Endothelial cell of umbilical vein (primary cell): ENCODE measurements at regions not wholly inside any gene's neighbourhood (a gene's known extent, or its start where the extent isn't known, plus 50 kb on each side); places are given as distances from the start of the nearest gene placed in this dataset.

Source experiments
- BruUV-seq: library from RNA; stranded (reverse); fragments of 400-500 nt; replicated peaks from 2 replicates; lab custom pipeline; 2021; lab: Mats Ljungman, UMichigan
- CTCF ChIA-PET: fragments of 300-600, 350-600 bp; sonication (Branson Sonifier 250); formaldehyde crosslinking; loops from one replicate; lab custom pipeline; 2021; ENCODE audit warnings: antibody characterized with exemption, inconsistent platforms; lab: Charles Lee
- POLR2A ChIA-PET: fragments of 300-600, 350-600 bp; sonication (Branson Sonifier 250); formaldehyde crosslinking; loops from one replicate; lab custom pipeline; 2021; ENCODE audit warnings: antibody characterized with exemption, inconsistent platforms; lab: Charles Lee
- DNase-seq: peaks from one replicate; pipeline ENCODE4 v3.0.0-alpha.2; 2011; ENCODE audit warnings: low read depth, low spot score
- FAIRE-seq: peaks from 2 replicates; lab custom pipeline; 2011; peaks lifted over from hg19 to GRCh38; lab: Jason Lieb, UNC
- H2AFZ ChIP-seq: 2 replicates; pipeline ENCODE4 v1.6.0; 2012; ENCODE audit warnings: low read depth, low read length, control low read depth, inconsistent platforms
- H3K27ac ChIP-seq: 2 replicates; pipeline ENCODE4 v1.5.1; 2011; ENCODE audit warnings: low read depth, mild to moderate bottlenecking, control low read depth, low read length, moderate library complexity; ENCODE audit not compliant: insufficient read depth
- H3K27me3 ChIP-seq, 2 experiments: 2 replicates each; pipeline versions ENCODE4 v1.6.0 to v1.6.1; 2011; ENCODE audit warnings: low read length in 2 of 2, mixed read lengths in 1 of 2; ENCODE audit not compliant: control insufficient read depth in 2 of 2, insufficient read depth in 2 of 2
- H3K36me3 ChIP-seq, 2 experiments: 2 replicates in 1 of 2; 3 replicates in 1 of 2; pipeline ENCODE4 v1.5.1; 2011; ENCODE audit warnings: low read length in 2 of 2, mild to moderate bottlenecking in 1 of 2, moderate library complexity in 1 of 2; ENCODE audit not compliant: control insufficient read depth in 2 of 2, insufficient read depth in 2 of 2; ENCODE audit errors: extremely low read depth in 1 of 2
- H3K4me1 ChIP-seq: 3 replicates; pipeline ENCODE4 v1.5.1; 2011; ENCODE audit warnings: mild to moderate bottlenecking, low read length; ENCODE audit not compliant: control insufficient read depth, insufficient read depth; ENCODE audit errors: extremely low read depth
- H3K4me2 ChIP-seq: 2 replicates; pipeline ENCODE4 v1.6.1; 2011; ENCODE audit warnings: low read length, control low read depth, mixed read lengths; ENCODE audit not compliant: insufficient read depth
- H3K4me3 ChIP-seq, 3 experiments: fragments of 200-600 bp in 1 of 3; sonication (generic), shearing (Covaris generic) in 1 of 3; replicated peaks in 1 of 3; 2 replicates each; pipeline ENCODE4 v1.5.1; 2011 to 2016; ENCODE audit warnings: control low read depth in 3 of 3, low read length in 3 of 3, mild to moderate bottlenecking in 2 of 3, inconsistent platforms in 1 of 3, low read depth in 1 of 3, moderate library complexity in 1 of 3; ENCODE audit not compliant: insufficient read depth in 1 of 3
- H3K79me2 ChIP-seq: 2 replicates; pipeline ENCODE4 v1.6.0; 2012; ENCODE audit warnings: low read length, inconsistent platforms; ENCODE audit not compliant: control insufficient read depth, insufficient read depth
- H3K9ac ChIP-seq: replicated peaks from 2 replicates; pipeline ENCODE3; 2011; ENCODE audit warnings: low read length, control low read depth; ENCODE audit not compliant: insufficient read depth; ENCODE audit errors: extremely low read depth
- H3K9me1 ChIP-seq: replicated peaks from 3 replicates; pipeline ENCODE4 v1.6.0; 2011; ENCODE audit warnings: mild to moderate bottlenecking, low read length; ENCODE audit not compliant: control insufficient read depth, insufficient read depth; ENCODE audit errors: extremely low read depth
- H3K9me3 ChIP-seq: replicated peaks from 2 replicates; pipeline ENCODE4 v1.5.1; 2012; ENCODE audit warnings: low read length, inconsistent platforms; ENCODE audit not compliant: control insufficient read depth, insufficient read depth
- H4K20me1 ChIP-seq: replicated peaks from 2 replicates; pipeline ENCODE3; 2011; ENCODE audit warnings: mild to moderate bottlenecking, low read length; ENCODE audit not compliant: control insufficient read depth, insufficient read depth; ENCODE audit errors: extremely low read depth
- EZH2 ChIP-seq: IDR thresholded peaks from 2 replicates; pipeline ENCODE4 v1.6.1; 2012; ENCODE audit warnings: borderline replicate concordance, low read depth, mild to moderate bottlenecking, moderate library complexity, low read length, inconsistent platforms; ENCODE audit not compliant: severe bottlenecking
- FOS ChIP-seq: IDR thresholded peaks from 2 replicates; pipeline ENCODE4 v1.6.1; 2011; ENCODE audit warnings: mild to moderate bottlenecking, low read length, moderate library complexity, borderline replicate concordance; ENCODE audit not compliant: insufficient read depth
- GATA2 ChIP-seq: IDR thresholded peaks from 2 replicates; pipeline ENCODE4 v1.7.0; 2011; ENCODE audit warnings: low read depth, mild to moderate bottlenecking, moderate library complexity, mixed read lengths, low read length; ENCODE audit not compliant: insufficient read length, insufficient read depth
- JUN ChIP-seq: IDR thresholded peaks from 2 replicates; pipeline ENCODE4 v1.6.1; 2011; ENCODE audit warnings: borderline replicate concordance, low read depth; ENCODE audit not compliant: insufficient read length, insufficient read depth
- MYC ChIP-seq: IDR thresholded peaks from one replicate; pipeline ENCODE4 v1.6.1; 2011; ENCODE audit warnings: mild to moderate bottlenecking, low read depth, low read length
- POLR2A ChIP-seq: IDR thresholded peaks from 2 replicates; pipeline ENCODE4 v1.6.1; 2012; ENCODE audit warnings: low read depth, mild to moderate bottlenecking, control low read depth, low read length
- POLR2AphosphoS5 ChIP-seq: IDR thresholded peaks from 2 replicates; pipeline ENCODE4 v1.6.1; 2012; ENCODE audit warnings: low read depth, mild to moderate bottlenecking, control low read depth, low read length, moderate library complexity; ENCODE audit not compliant: insufficient read depth
- dilution Hi-C: fragments of 300-500 bp; cut with MboI; formaldehyde crosslinking; loops from one replicate; pipeline ENCODE4 v1.15.0; 2019; ENCODE audit warnings: low sequenced_read_pairs; ENCODE audit not compliant: extremely low pct_ligation_motif_present
- intact Hi-C: fragments of 100-400 bp; cut with micrococcal nuclease; formaldehyde crosslinking; loops from one replicate; pipeline ENCODE4 v1.10.0; 2022
- TF ChIP-seq, protein P1 (sequence below): IDR thresholded peaks from 2 replicates; pipeline ENCODE4 v1.6.1; 2011; ENCODE audit not compliant: insufficient read depth, insufficient read length
- TF ChIP-seq, protein P2 (sequence below), 2 donors: IDR thresholded peaks; 1 replicate in 1 of 2; 2 replicates in 1 of 2; pipeline ENCODE4 v1.5.1; 2011; ENCODE audit warnings: low read length in 2 of 2, mild to moderate bottlenecking in 2 of 2, moderate library complexity in 2 of 2, control low read depth in 1 of 2, inconsistent platforms in 1 of 2, low read depth in 1 of 2; ENCODE audit not compliant: insufficient read depth in 1 of 2; ENCODE audit errors: extremely low read depth in 1 of 2

DNA sequence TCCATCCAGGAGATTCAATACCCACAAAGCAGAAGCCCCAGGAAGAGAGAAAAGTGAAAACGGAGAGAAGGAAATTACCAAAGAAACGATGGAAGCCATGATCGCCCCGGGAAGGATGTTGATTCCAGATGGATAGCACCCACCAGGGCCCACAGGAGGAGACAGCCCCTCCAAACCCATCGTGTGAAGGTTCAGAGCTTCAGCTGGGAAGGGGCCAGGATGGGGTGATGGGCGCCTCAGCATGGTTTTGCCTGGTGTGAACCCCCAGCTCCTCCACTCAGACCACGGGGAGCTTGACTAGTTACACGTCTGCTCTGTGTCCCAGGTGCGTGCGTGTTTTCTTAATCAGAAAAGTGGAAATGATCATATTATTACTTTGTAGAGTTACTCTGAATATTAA, 264.5 kb downstream of the EIPR1 start:
- CTCF ChIA-PET: no interaction called here
- H3K4me1 ChIP-seq: no peaks in the 10 kb centered on the region
- dilution Hi-C loops: no loop called here

More for the DNA sequence above, 264.5 kb downstream of the EIPR1 start:
- no peaks in the 10 kb centered on the region for H4K20me1 ChIP-seq
- H3K36me3 ChIP-seq: no peaks in the 10 kb centered on the region
- H3K9me3 ChIP-seq: peaks cover 2% of the 10 kb centered on the region
- H3K9me1 ChIP-seq: no peaks in the 10 kb centered on the region
- no peak overlapping the region for H3K4me3 ChIP-seq
- H2AFZ ChIP-seq: no peak overlapping the region
- no peak overlapping the region for H3K4me2 ChIP-seq
- POLR2A ChIA-PET: no interaction called here
- intact Hi-C loops: no loop called here
- no peak for FAIRE-seq
- no TSS peak for BruUV-seq
- H3K27me3 ChIP-seq: no peaks in the 10 kb centered on the region
- no peak for TF ChIP-seq EZH2
- TF ChIP-seq, protein P1, sequence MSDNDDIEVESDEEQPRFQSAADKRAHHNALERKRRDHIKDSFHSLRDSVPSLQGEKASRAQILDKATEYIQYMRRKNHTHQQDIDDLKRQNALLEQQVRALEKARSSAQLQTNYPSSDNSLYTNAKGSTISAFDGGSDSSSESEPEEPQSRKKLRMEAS: no peak
- TF ChIP-seq POLR2AphosphoS5: no peak
- TF ChIP-seq GATA2: no peak
- TF ChIP-seq FOS: no peak
- no peak for TF ChIP-seq MYC
- TF ChIP-seq JUN: no peak
- TF ChIP-seq POLR2A: no peak
- TF ChIP-seq, protein P2, sequence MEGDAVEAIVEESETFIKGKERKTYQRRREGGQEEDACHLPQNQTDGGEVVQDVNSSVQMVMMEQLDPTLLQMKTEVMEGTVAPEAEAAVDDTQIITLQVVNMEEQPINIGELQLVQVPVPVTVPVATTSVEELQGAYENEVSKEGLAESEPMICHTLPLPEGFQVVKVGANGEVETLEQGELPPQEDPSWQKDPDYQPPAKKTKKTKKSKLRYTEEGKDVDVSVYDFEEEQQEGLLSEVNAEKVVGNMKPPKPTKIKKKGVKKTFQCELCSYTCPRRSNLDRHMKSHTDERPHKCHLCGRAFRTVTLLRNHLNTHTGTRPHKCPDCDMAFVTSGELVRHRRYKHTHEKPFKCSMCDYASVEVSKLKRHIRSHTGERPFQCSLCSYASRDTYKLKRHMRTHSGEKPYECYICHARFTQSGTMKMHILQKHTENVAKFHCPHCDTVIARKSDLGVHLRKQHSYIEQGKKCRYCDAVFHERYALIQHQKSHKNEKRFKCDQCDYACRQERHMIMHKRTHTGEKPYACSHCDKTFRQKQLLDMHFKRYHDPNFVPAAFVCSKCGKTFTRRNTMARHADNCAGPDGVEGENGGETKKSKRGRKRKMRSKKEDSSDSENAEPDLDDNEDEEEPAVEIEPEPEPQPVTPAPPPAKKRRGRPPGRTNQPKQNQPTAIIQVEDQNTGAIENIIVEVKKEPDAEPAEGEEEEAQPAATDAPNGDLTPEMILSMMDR (IDR thresholded peaks at IDR 0.05; ENCODE audit: extremely low read depth in 1 of 2, insufficient read depth in 1 of 2, low read depth in 1 of 2, low read length in 2 of 2): no peak
- H3K27ac ChIP-seq: no peak overlapping the region
- H3K79me2 ChIP-seq: no peaks in the 10 kb centered on the region
- no peak overlapping the region for H3K9ac ChIP-seq
- no peak for DNase-seq
